Frontal cortex (tissue), 3 donors: ENCODE measurements at regions not wholly inside any gene's neighbourhood (a gene's known extent, or its start where the extent isn't known, plus 50 kb on each side); places are given as distances from the start of the nearest gene placed in this dataset.

Source experiments
- DNase-seq, 2 donors: peaks; one replicate each; pipeline ENCODE4 v3.0.0; 2012; ENCODE audit warnings: low spot score in 2 of 2
- FAIRE-seq: peaks from 2 replicates; lab custom pipeline; 2012; peaks lifted over from hg19 to GRCh38; lab: Jason Lieb, UNC
- donor health status: control.
- donor health status: control.
- donor health status: control.

- FAIRE-seq (no peak), DNase-seq (no peak)
Measured at GRCh38 chr14:22395803-22396202, 193.2 kb downstream of the DAD1 start.

- FAIRE-seq (no peak), DNase-seq (no peak)
Measured at GRCh38 chr14:22394616-22395015, 194.4 kb downstream of the DAD1 start.

- FAIRE-seq (no peak), DNase-seq (no peak)
Measured at GRCh38 chr14:22393796-22394195, 195.2 kb downstream of the DAD1 start.

GRCh38 chr14:22391908-22392565 is 197.0 kb downstream of the DAD1 start:
- DNase-seq (peak; percentile 34 to 58), FAIRE-seq (no peak)

GRCh38 chr14:22390824-22391461 is 198.1 kb downstream of the DAD1 start:
- DNase-seq (no peak), FAIRE-seq (no peak)

- FAIRE-seq (no peak), DNase-seq (no peak)
Measured at GRCh38 chr14:22390195-22390594, 198.8 kb downstream of the DAD1 start.

GRCh38 chr14:22388669-22389595 is 200.1 kb downstream of the DAD1 start:
- FAIRE-seq (no peak), DNase-seq (no peak)

- DNase-seq (no peak), FAIRE-seq (no peak)
Measured at GRCh38 chr14:22387776-22388241, 201.2 kb downstream of the DAD1 start.

GRCh38 chr14:22386924-22387775 is 201.9 kb downstream of the DAD1 start:
- FAIRE-seq (no peak), DNase-seq (peak; percentile 25 to 75)

- FAIRE-seq (no peak), DNase-seq (no peak)
Measured at GRCh38 chr14:22384974-22385526, 204.0 kb downstream of the DAD1 start.

GRCh38 chr14:22384167-22384549 is 204.9 kb downstream of the DAD1 start:
- FAIRE-seq = no peak

GRCh38 chr14:22383515-22384166 is 205.4 kb downstream of the DAD1 start:
- DNase-seq (no peak), FAIRE-seq (no peak)

More at GRCh38 chr14:22384167-22384549, 204.9 kb downstream of the DAD1 start:
- no peak for DNase-seq

- DNase-seq (no peak), FAIRE-seq (no peak)
Measured at GRCh38 chr14:22382955-22383354, 206.1 kb downstream of the DAD1 start.

- FAIRE-seq = no peak
Measured at GRCh38 chr14:22382395-22382794, 206.6 kb downstream of the DAD1 start.

GRCh38 chr14:22381766-22382165 is 207.3 kb downstream of the DAD1 start:
- no peak for DNase-seq
- no peak for FAIRE-seq

More at GRCh38 chr14:22382395-22382794, 206.6 kb downstream of the DAD1 start:
- no peak for DNase-seq

GRCh38 chr14:22381408-22381760 is 207.6 kb downstream of the DAD1 start:
- FAIRE-seq (no peak), DNase-seq (no peak)

GRCh38 chr14:22380571-22381407 is 208.2 kb downstream of the DAD1 start:
- no peak for DNase-seq
- FAIRE-seq = no peak

- FAIRE-seq (no peak), DNase-seq (no peak)
Measured at GRCh38 chr14:22379727-22380126, 209.3 kb downstream of the DAD1 start.
